Amygdala (tissue), 56 donors: ENCODE measurements at regions not wholly inside any gene's neighbourhood (a gene's known extent, or its start where the extent isn't known, plus 50 kb on each side); places are given as distances from the start of the nearest gene placed in this dataset.
"Not testable (repeated sequence)": the region's sequence is repeated elsewhere in the genome, so short reads cannot be mapped to it uniquely, and the experiment has no call there.

Source experiments
- DNase-seq, 56 donors: peaks; one replicate each; lab custom pipeline; 2025; lab: John Stamatoyannopoulos, UW

DNA sequence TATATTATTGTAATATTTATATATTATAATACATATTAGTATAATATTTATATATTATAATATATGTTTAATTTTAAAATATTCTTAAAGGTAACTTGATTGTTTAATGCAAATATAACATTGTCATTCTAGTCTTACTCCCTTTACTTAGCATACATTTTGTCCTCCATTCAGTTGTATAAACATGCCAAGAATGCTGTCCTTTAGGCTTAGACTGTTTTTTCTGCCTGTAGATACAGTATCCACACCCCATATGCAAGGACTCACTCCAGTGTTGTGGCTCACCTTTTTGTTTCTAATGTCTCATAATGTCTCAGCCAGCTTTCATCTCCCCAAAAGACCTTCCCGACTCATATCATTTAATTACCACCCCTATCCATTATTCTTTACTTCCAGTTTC, 2110.0 kb downstream of the PCDH7 start:
- no peak for DNase-seq

DNA sequence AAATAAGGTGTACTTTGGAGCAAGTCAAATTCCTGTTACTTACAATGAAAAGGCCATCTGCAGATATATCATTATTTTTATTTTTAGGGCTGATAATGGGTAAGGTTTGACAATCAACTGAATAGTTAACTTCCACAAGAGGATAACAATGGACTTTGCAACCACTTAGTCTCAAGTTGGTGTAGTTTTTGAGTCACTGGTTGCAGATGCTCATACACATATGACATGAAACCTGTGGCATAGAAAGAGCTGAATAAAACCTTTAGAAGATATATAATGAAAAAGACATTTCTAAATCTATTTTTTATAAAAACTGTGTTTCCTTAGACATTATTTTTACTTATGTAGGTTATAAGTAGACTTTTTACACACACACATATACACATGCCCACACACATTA, 2110.9 kb downstream of the PCDH7 start:
- DNase-seq = no peak

DNA sequence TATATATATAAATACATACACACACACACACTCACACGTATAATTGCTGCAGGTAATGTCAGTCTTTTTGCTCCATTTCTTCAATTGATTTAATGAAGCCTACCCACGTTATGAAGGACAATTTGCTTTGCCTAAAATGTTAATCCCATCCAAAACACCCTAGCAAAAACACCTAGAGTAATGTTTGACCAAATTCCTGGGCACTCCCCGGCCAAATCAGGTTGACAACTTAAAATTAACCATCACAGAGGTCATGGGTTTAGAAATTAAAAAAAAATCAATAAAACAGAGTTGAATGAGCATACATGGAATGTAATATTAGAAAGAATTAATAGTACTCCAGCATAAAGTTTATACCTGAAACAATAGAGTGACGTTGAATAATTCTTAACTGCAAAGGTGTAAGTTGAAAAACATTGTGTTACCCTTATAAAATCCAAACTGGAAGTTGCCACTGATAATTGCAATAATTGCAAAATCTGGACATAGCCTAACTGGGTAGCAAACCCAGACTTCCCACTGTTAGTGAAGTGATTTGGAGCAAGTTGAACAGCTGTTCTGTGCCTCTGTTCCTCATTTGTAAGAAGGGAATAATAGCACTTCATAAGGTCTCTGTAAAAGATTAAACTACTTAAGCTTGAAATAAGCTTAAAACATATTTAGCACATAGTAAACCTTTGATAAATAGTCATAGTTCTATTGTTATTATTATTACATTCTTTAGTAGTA, 2120.5 kb downstream of the PCDH7 start:
- DNase-seq = no peak

DNA sequence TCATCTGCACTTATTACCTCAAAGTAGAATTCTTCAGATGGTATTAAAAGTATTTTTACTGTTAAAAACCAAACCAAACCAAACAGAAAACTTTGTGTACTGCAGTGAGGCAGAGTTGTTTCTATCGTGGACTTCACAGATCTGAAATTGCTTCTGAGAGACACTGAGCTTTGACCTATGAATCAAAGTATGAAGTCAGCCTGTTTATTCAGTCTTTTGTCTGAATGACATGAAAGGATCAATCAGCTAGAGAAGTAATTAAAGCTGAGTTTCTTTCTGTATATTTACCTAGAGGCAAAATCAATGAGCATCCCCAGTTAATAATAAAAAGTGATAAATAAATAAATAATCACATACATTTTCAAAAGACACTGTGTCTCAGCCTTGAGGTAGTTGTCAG, 2121.0 kb downstream of the PCDH7 start:
- DNase-seq = no peak

DNA sequence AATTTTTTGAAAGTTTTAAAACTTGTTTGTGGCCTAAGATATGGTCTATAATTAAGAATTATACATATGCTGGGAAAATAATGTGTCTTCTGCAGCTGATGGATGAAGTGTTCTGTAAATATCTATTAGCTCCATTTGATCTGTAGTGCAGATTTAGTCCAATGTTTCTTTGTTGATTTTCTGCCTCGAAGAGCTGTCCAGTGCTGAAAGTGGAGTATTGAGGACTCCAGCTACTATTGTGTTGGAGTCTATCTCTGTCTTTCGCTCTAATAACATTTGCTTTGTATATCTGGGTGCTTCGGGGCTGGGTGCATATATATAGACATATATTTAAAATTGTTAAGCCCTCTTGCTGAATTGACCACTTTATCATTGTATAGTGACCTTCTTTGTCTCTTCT, 2127.3 kb downstream of the PCDH7 start:
- DNase-seq = no peak

DNA sequence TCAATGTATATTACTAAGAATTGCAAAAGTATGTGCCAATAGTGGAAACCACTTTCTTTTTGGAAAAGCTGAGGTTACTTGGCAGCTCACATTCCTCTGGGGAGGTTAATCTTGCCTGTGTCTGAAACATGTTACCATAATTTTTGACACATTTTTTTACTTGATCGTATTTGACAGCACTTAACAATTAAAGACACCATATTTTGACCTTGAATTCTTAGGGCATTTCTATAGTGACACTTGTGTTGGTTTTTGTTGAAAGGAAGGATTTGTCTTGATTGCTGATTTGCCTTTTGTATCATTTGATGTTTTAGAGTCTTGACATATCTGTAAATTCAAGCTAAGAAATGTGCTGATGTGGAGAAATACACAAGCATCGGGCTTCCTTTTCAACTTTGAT, 2135.5 kb downstream of the PCDH7 start:
- no peak for DNase-seq

DNA sequence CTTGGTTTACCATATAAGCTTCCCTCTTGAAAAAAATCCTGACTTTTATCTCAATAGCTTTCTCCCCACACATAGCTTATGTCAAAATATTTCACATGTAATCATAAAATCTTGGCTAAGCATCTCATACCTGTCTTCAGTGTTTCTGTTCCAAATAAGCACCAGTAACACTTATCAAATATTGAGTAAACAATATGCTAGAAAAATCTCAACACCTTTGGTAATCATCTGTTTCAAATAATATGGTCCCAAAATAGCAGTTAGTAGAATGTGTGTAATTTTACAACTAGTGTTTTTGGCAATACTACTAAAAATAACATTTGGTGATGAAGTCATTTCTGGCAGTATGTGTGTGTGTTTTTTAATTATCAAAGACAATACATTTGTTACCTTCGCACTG, 2138.2 kb downstream of the PCDH7 start:
- DNase-seq = no peak

DNA sequence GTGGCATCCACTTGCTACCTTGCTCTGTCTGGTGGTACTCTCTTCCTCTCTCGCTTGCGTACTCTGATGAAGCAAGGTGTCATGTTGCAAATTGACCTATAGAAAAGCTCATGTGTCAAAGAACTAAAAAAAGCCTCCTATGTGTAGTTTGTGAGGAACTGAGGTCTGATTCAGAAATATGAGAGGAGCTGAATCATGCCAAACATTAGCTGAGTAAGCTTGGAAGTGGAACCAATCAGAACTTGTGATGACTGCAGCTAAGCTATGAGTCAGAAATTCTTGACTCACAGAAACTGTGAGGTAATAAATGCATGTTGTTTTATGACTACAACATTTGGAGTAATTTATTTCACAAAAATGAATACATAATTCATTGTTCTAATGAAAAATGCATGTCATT, 2138.8 kb downstream of the PCDH7 start:
- no peak for DNase-seq

DNA sequence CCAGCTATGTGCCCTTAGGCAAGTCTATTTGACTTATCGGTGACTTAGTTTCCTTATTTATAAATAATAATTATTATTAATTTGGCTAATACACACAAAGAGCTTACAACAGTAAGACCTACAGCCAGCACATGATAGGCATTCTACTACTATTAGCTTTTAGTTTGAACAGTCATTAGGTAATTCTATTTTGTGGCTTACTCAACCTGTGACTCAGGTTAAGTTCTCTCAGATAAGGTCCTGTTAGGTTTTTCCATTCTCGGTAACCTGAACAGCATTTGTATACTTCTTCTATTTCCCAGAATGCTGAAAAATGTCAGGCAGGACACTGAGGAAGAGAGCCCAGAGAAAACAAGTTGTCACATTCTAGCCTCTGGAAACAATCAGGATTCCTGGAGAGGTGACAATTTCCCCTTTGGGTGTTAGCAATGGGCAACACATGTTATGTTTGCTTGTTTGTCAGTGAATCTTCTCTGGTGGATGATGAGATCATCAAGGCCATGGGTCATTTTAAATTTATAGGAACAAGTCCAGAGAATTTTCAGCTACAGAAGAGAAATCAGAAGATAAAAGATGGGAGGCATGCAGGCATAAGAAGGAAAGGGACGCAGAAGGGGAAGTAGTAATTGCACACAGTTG, 2144.7 kb downstream of the PCDH7 start:
- DNase-seq = no peak

DNA sequence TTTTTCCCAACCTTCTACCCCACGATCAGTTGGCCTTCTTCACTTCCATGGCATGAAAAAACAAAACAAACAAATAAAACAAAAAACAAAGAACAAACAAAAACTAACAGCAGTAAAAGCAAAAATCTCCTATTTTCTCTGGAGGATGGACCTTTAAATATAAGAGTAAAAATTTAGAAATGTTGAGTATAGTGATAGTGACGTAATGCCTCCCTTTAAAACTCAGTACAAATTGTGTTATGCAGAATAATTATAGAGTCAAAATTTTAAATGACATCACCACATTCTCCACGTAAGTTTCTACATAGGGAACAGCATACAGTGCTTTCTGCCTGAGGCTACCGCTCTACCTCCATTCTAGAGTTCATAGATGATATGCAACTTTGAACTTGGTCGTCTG, 2156.4 kb downstream of the PCDH7 start:
- no peak for DNase-seq

DNA sequence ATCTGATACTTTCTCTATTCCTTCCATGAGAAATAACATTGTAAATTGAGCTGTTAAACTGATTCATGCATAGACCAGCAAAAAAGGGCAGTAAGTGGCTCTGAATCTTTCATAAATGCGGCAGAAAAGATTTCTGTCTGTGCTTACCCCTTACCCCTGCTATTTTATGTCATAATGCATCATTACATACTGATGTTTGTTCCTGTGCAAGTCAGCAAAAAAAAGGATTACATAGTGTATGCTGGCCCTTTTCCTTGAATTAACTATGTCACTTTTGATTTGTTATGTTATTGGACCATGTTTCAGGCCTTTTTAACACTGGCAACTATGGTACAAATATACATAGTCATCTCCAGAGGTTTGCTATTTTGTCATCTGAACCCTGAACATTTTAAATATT, 2159.7 kb downstream of the PCDH7 start:
- DNase-seq = no peak

DNA sequence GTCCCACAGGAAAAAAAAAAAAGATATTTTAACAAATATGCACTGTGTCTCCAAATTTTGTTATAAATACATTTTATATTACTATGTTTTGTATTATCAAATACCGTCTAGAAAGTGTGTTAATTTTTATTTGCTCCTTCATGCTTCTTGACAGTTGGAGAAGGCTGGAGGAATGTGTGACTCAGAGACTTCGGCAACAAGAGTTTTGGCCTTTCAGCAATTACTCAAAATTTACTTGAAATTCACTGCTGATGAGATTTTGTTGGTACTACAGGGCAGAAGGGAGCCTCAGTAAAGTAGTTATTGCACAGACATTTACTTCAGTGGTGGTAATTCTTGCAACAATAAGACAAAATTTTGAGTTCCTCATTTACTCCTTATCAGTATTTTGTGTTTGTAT, 2164.0 kb downstream of the PCDH7 start:
- DNase-seq = no peak

DNA sequence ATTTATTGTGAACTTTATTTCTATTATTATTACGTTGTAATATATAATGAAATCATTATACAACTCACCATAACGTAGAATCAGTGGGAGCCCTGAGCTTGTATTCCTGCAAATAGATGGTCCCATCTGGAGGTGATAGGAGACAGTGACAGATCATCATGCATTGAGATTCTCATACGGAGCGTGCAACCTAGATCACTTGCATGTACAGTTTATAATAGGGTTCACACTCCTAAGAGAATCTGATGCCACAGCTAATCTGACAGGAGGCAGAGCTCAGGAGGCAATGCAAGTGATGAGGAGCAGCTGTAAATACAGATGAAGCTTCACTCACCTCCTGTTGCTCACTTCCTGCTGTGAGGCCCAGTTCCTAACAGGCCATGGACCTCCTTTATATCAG, 2170.2 kb downstream of the PCDH7 start:
- no peak for DNase-seq

DNA sequence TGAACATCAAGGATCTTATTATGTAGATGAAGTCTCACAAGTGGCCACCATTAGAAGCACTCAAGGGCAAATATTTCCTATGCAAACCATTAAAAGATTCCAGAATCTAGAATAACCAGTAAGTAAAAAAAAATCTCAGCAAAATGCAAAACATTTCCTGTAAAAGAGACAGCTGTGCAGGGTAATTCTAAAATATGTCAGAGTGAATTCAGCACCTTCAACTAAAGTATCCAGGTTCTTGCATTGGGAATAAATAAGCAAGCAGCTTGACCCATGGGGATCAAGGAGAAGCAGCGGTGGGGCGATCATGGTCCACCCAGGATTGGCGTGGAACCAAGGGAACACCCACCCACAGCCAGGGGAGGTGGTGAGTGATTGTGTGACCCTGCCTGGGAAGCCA, 2188.9 kb downstream of the PCDH7 start:
- no peak for DNase-seq

DNA sequence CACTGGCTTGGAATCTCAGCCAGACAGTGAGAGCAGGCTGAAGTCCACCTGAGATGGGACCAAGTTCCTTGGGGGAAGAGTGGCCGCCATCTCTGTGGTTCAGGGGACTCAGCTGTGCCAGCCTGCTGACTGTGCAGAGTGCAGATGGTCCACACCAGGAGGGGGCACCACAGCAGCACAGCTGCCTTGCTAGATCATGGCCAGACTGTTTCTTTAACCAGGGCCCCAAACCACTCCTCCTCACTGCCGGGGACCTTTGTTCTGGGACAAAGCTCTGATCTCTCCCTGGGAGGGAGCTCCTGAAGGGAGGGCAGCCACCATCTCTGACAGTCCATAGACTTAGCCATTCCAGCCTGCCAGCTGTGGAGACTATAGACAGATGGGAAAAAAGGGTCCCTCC, 2189.6 kb downstream of the PCDH7 start:
- no peak for DNase-seq

DNA sequence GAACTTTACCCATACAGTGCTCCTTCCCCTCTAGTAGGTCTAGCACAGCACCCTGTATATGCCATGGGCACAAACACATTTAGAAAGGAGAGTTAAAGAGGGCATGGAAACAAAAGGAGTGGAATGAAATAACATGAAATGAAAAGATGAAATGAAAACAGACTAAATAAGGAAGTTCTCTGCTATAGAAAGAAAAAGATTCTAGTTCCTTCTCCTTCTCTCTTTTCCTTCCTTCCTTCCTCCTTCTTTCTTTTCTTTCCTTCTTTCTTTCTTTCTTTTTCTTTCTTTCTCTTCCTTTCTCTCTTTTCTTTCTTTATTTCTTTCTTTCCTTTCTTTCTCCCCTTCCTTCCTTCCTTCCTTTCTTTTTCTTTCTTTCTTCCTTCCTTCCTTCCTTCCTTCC, 2197.4 kb downstream of the PCDH7 start:
- DNase-seq = no peak

DNA sequence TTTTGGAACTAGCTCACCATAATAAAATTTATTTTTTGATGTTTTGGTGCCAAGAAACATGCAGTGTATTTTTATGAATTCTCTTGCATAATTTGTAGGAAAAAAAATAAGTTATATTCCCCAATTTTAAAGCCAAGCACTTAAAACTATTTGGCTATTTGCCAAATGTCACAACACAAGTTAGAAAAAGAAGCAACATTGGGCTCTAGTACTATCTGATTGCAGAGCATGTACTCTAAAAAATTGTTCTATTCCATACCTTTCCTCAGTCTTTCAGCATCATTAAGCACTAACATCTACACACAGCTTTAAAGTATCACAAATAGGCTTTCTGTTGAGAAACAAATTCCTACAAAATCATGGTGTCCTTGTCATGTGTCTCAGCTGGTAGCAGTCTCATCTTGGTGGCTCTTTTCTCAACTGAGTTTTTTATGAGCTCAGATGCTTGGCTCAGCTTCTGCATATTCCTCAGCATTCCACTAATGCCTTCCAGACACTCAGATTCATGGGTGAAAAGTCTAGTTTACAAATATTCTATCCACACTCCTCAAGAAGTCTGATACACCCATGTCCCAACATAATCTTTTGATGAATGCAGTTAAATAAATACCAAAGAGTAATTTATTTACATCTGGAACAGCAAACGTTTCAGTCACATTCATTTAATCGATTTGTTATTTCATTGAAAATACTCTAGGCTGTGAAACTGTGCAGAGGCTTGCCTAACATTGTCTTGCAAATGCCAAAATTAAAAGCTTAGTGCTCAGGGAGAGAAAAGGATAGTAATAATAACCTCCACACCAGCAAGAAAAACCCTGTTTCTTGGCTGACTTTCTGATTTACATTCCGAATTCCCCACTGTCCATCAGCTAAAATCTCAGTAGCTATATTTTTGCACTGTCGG, 2209.9 kb downstream of the PCDH7 start:
- DNase-seq = no peak

DNA sequence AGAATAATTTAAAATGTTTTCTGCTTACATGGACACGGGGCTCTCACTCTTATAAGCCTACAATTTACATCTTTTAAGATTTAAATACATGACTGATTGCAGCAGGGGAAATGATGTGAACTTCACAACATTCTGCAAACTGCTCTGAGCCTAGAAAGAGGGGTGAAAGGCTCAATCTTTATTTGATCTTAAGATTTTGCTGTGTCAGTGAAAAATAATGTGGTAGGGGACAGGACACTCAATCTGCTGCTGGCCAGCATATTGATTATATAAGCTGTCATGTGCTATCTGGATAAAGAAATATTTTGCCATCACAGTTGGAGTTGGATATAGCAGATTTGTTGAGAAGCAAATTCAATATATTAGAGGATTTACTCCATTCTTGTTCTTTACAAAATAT, 2210.5 kb downstream of the PCDH7 start:
- DNase-seq = no peak

DNA sequence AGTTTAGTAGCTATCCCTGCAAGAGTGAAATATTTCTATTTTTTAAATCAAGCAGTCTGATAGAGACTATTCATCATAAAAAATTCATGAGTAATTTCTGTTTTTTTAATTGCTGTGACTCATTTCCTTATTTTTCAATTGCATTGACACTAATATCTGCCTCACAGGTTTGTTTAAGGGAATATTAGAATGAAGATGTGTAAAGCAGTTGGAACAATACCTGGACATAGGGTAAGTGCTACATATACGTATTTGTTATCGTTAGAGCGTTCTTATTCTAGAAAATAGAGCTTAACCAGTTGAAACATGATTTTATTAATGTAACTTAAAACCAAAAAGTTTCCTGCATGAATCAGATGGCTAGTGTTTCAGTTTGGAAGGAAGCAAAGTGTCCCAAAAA, 2211.3 kb downstream of the PCDH7 start:
- no peak for DNase-seq

DNA sequence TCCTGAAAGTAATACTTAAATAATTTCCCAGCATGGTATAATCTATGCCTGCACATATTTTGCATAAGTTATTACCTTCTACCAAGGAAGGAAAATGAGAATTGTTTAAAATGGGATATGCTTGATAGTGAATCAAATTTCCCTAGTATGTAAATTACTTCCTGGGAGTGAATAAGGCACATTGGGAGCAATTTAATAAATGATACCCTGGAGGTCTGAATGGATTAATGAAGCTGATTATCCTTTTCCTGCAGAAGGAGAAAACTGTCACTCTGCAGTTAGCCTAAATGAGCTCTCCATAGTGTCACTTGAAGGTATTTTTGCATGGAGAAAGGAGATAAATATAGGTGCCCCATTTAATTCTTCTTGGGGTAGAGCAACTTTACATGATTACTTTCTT, 2212.0 kb downstream of the PCDH7 start:
- no peak for DNase-seq

DNA sequence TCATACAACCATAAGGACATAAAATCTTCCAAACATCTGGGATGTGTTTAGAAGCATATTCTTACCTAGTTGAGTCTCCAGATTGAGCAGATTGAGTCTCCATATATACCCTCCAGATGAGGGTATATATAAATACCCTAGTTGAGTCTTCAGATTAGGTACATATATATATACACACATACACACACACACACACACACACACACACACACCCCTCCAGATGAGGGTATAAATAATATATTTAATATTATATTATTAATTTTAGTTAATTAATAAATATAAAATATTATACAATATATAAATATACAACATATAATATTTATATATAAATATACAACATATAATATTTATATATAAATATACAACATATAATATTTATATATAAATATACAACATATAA, 2219.1 kb downstream of the PCDH7 start:
- not testable (repeated sequence) for DNase-seq

DNA sequence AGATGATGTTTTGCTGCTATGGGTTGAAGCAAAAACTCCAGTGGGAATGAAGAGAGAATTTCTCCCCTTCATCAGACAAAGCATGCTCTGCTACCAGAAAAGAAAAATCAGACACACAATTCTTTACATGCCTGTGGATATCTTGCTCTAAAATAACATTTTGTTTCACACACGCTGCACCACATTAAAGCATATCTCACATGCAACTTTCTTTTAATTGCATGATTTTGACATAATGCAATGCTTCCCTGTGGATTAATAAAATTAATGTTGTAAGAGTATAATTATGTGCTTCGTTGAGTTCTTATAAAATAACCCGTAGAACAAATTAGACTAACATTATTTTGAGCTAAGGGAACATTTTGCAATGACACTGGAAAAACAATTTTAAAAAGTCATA, 2230.7 kb downstream of the PCDH7 start:
- no peak for DNase-seq
